ENCODE measurements at regions not wholly inside any gene's neighbourhood (a gene's known extent, or its start where the extent isn't known, plus 50 kb on each side); places are given as distances from the start of the nearest gene placed in this dataset.

- TF ChIP-seq MYC (IDR thresholded peaks at IDR 0.05; ENCODE audit: borderline replicate concordance, low read length) (no peak), CTCF (IDR thresholded peaks at IDR 0.05) (no peak), ZNF302 (CRISPR knock-in tag; IDR thresholded peaks at IDR 0.05) (no peak)
Measured at GRCh38 chr4:34281826-34282225, 1962.5 kb downstream of the ARAP2 start.
